Liver (tissue), 3 donors: ENCODE measurements at regions not wholly inside any gene's neighbourhood (a gene's known extent, or its start where the extent isn't known, plus 50 kb on each side); places are given as distances from the start of the nearest gene placed in this dataset.

Experiments used
- CTCF ChIP-seq: fragments of 150-350 bp; IDR thresholded peaks from 2 replicates; pipeline ENCODE4 v1.5.1; 2017; ENCODE audit warnings: improper control_type of control experiment, low read depth, low read length; ENCODE audit not compliant: missing input control
- RAD21 ChIP-seq, 2 donors: IDR thresholded peaks; 2 replicates each; pipeline ENCODE4 v1.6.1; 2016; ENCODE audit warnings: antibody characterized with exemption in 2 of 2, mild to moderate bottlenecking in 2 of 2
- RXRA ChIP-seq, 2 donors: IDR thresholded peaks; 2 replicates each; pipeline ENCODE4 v1.6.1; 2017 to 2018; ENCODE audit warnings: antibody characterized with exemption in 2 of 2, mild to moderate bottlenecking in 1 of 2
- TAF1 ChIP-seq: conservative IDR thresholded peaks from 2 replicates; pipeline ENCODE4 v1.6.1; 2016; ENCODE audit warnings: antibody characterized with exemption, mild to moderate bottlenecking
- ZBTB33 ChIP-seq: IDR thresholded peaks from 2 replicates; pipeline ENCODE4 v1.6.1; 2016; ENCODE audit warnings: antibody characterized with exemption
- donor health status: healthy.
- donor health status: healthy.

- TF ChIP-seq CTCF = no peak
- no peak for TF ChIP-seq RAD21 (IDR thresholded peaks at IDR 0.05)
- no peak for TF ChIP-seq ZBTB33
- TF ChIP-seq RXRA (IDR thresholded peaks at IDR 0.05) = no peak
- no peak for TF ChIP-seq TAF1
Measured at GRCh38 chr6:30418448-30418847, 70.9 kb upstream of the HLA-E start.
